ENCODE measurements at regions not wholly inside any gene's neighbourhood (a gene's known extent, or its start where the extent isn't known, plus 50 kb on each side); places are given as distances from the start of the nearest gene placed in this dataset.

GRCh38 chr2:44083054-44083453 lies 85.6 kb upstream of the PPM1B start:
- no peak overlapping the region for H3K56ac ChIP-seq (ENCODE audit: insufficient read length, low read depth, low read length)
- WGBS (ENCODE audit: extremely low coverage, insufficient read length, low lambda C conversion rate): no CpG with 5 or more reads among the region's 4 CpGs
- H2BK120ac ChIP-seq (ENCODE audit: low read depth, low read length, poor library complexity, severe bottlenecking): no peak overlapping the region
- H3K4me2 ChIP-seq (ENCODE audit: insufficient read depth, insufficient read length, low read length): no peak overlapping the region
- DNase-seq: no peak
- H3K79me2 ChIP-seq (ENCODE audit: insufficient read depth, low read length): no peaks in the 10 kb centered on the region
- Mint-ChIP-seq H3K4me1 (peaks cover 17 to 19% of the 10 kb centered on the region in 2 experiments), H3K27me3 (ENCODE audit: low read depth) (no peaks in the 10 kb centered on the region), H3K36me3 (ENCODE audit: insufficient read depth in 1 of 3, low read depth in 3 of 3) (no peaks in the 10 kb centered on the region), H3K9me3 (no peaks in the 10 kb centered on the region; a peak in 2 of 5 replicates), H3K4me3 (no peak overlapping the region), H3K27ac (no peak overlapping the region)
- no peak overlapping the region for H3K9ac ChIP-seq (ENCODE audit: extremely low read depth, insufficient read length, low read length)
- H3K4me1 ChIP-seq (ENCODE audit: insufficient read depth, low read length): peaks cover 4% of the 10 kb centered on the region; the same call in 1 of the 2 replicates
- H2BK20ac ChIP-seq (ENCODE audit: low read depth, low read length, poor library complexity, severe bottlenecking): no peak overlapping the region
- no peaks in the 10 kb centered on the region for H4K20me1 ChIP-seq (ENCODE audit: control insufficient read depth, insufficient read depth, insufficient read length)
- H2BK12ac ChIP-seq (ENCODE audit: insufficient read length, low read depth, low read length): no peak overlapping the region
- no peak overlapping the region for H3K23ac ChIP-seq (ENCODE audit: insufficient read length, low read depth, low read length)
- H4K5ac ChIP-seq (ENCODE audit: insufficient read length, low read depth, low read length): no peak overlapping the region
- no peak overlapping the region for H2BK5ac ChIP-seq (ENCODE audit: insufficient read length, low read length)
- H3K27me3 ChIP-seq (ENCODE audit: insufficient read depth, low read length): no peaks in the 10 kb centered on the region
- no peak overlapping the region for H3K18ac ChIP-seq (ENCODE audit: insufficient read length, low read depth, low read length)
- H3K23me2 ChIP-seq (ENCODE audit: insufficient read length, low read depth, low read length, poor library complexity, severe bottlenecking): no peaks in the 10 kb centered on the region
- H2AFZ ChIP-seq (ENCODE audit: low read length): no peak overlapping the region
- H4K8ac ChIP-seq (replicated peaks; ENCODE audit: insufficient read length, low read depth, low read length): no peak overlapping the region
- H3K14ac ChIP-seq (ENCODE audit: insufficient read depth, low read length): no peak overlapping the region
- TF ChIP-seq, protein P1, sequence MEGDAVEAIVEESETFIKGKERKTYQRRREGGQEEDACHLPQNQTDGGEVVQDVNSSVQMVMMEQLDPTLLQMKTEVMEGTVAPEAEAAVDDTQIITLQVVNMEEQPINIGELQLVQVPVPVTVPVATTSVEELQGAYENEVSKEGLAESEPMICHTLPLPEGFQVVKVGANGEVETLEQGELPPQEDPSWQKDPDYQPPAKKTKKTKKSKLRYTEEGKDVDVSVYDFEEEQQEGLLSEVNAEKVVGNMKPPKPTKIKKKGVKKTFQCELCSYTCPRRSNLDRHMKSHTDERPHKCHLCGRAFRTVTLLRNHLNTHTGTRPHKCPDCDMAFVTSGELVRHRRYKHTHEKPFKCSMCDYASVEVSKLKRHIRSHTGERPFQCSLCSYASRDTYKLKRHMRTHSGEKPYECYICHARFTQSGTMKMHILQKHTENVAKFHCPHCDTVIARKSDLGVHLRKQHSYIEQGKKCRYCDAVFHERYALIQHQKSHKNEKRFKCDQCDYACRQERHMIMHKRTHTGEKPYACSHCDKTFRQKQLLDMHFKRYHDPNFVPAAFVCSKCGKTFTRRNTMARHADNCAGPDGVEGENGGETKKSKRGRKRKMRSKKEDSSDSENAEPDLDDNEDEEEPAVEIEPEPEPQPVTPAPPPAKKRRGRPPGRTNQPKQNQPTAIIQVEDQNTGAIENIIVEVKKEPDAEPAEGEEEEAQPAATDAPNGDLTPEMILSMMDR (conservative IDR thresholded peaks at IDR 0.05): no peak
- H3T11ph ChIP-seq (ENCODE audit: low read length): no peak overlapping the region
- no peaks in the 10 kb centered on the region for H3K79me1 ChIP-seq (ENCODE audit: insufficient read depth, low read depth, low read length, poor library complexity, severe bottlenecking)
- H4K91ac ChIP-seq (ENCODE audit: insufficient read length, low read depth, low read length): no peak overlapping the region
- no peak overlapping the region for H3K4ac ChIP-seq (ENCODE audit: low read depth, low read length)
- no peak overlapping the region for H3K27ac ChIP-seq (ENCODE audit: insufficient read length, low read depth, low read length)
- H3K9me3 ChIP-seq (ENCODE audit: control insufficient read depth, low read depth, low read length): no peaks in the 10 kb centered on the region
- H2AK5ac ChIP-seq (ENCODE audit: insufficient read length, low read length): no peak overlapping the region
- no peak overlapping the region for H2BK15ac ChIP-seq (ENCODE audit: low read depth, low read length)
